DND-41 (cell line): ENCODE measurements at regions not wholly inside any gene's neighbourhood (a gene's known extent, or its start where the extent isn't known, plus 50 kb on each side); places are given as distances from the start of the nearest gene placed in this dataset.
"Not testable (repeated sequence)": the region's sequence is repeated elsewhere in the genome, so short reads cannot be mapped to it uniquely, and the experiment has no call there.

ENCODE experiments used
- ATAC-seq: fragments of 200-7000 bp; cut with Tn5 transposase; 3 replicates; pipeline ENCODE4 v1.9.1; 2021; ENCODE audit warnings: low read depth; ENCODE audit not compliant: insufficient read depth
- DNase-seq: peaks from one replicate; pipeline ENCODE4 v3.0.0-alpha.2; 2020
- H2AFZ ChIP-seq: 2 replicates; pipeline ENCODE4 v1.6.0; 2012; ENCODE audit warnings: low read depth, low read length
- H3K27ac ChIP-seq: 2 replicates; pipeline ENCODE4 v1.5.1; 2012; ENCODE audit warnings: low read length, inconsistent platforms
- H3K27me3 ChIP-seq: fragments of 200-600 bp; sonication (generic); 2 replicates; pipeline ENCODE4 v1.6.0; 2012; ENCODE audit warnings: low read length, mild to moderate bottlenecking, inconsistent platforms; ENCODE audit not compliant: insufficient read depth, poor library complexity
- H3K36me3 ChIP-seq: 2 replicates; pipeline ENCODE4 v1.5.1; 2012; ENCODE audit warnings: low read length, inconsistent platforms; ENCODE audit not compliant: insufficient read depth
- H3K4me1 ChIP-seq: 2 replicates; pipeline ENCODE4 v1.5.1; 2012; ENCODE audit warnings: mild to moderate bottlenecking, low read length; ENCODE audit not compliant: insufficient read depth
- H3K4me2 ChIP-seq: 2 replicates; pipeline ENCODE4 v1.6.0; 2012; ENCODE audit warnings: mild to moderate bottlenecking, moderate library complexity, low read length, inconsistent platforms; ENCODE audit not compliant: insufficient read depth
- H3K4me3 ChIP-seq, 2 experiments: fragments of 200-600 bp in 1 of 2; shearing (Covaris generic) in 1 of 2; 2 replicates each; pipeline ENCODE4 v1.5.1; 2012 to 2016; ENCODE audit warnings: inconsistent platforms in 2 of 2, low read length in 2 of 2, mild to moderate bottlenecking in 2 of 2, low read depth in 1 of 2, moderate library complexity in 1 of 2
- H3K79me2 ChIP-seq: 2 replicates; pipeline ENCODE4 v1.6.0; 2012; ENCODE audit warnings: low read length, inconsistent platforms; ENCODE audit not compliant: insufficient read depth
- H3K9ac ChIP-seq: 2 replicates; pipeline ENCODE4 v1.6.0; 2012; ENCODE audit warnings: low read depth, mild to moderate bottlenecking, inconsistent platforms, low read length, moderate library complexity
- H3K9me3 ChIP-seq: 2 replicates; pipeline ENCODE4 v1.5.1; 2012; ENCODE audit warnings: low read length, moderate library complexity, mild to moderate bottlenecking, inconsistent platforms; ENCODE audit not compliant: insufficient read depth, severe bottlenecking
- H4K20me1 ChIP-seq: 2 replicates; pipeline ENCODE4 v1.6.0; 2012; ENCODE audit warnings: low read length; ENCODE audit not compliant: insufficient read depth
- EZH2 ChIP-seq: IDR thresholded peaks from 3 replicates; pipeline ENCODE4 v1.6.1; 2012; ENCODE audit warnings: borderline replicate concordance, low read depth, mild to moderate bottlenecking, moderate library complexity, low read length, inconsistent platforms; ENCODE audit not compliant: severe bottlenecking
- TF ChIP-seq, protein P1 (sequence below): IDR thresholded peaks from 2 replicates; pipeline ENCODE4 v1.5.1; 2012; ENCODE audit warnings: borderline replicate concordance, low read length, moderate library complexity, mild to moderate bottlenecking; ENCODE audit not compliant: poor library complexity, severe bottlenecking; ENCODE audit errors: extremely low read depth

DNA sequence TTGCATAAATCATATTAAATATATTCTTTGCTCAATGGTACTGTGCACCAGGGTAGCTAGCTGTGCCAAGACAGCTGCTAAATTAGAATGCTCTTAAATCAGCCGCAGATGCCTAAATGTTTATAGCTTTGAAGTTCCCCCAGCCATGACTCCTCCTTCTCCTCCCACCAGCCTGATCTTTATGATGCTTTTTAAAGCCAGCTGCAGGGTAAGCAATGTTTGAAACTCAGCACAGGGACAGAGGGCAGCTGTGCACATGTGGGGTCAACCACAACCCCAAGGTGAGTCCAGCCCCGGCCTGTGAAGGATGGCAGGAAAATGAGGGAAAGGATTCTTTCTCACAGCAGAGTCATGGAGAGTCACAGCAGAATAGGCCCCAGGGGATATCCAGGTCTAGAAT is 635.7 kb downstream of the UQCRFS1 start:
- no peak for TF ChIP-seq EZH2
- Histone ChIP-seq H4K20me1 (no peaks in the 10 kb centered on the region), H2AFZ (no peak overlapping the region), H3K4me3 (no peak overlapping the region), H3K27me3 (no peaks in the 10 kb centered on the region), H3K9me3 (no peaks in the 10 kb centered on the region), H3K9ac (peak overlapping the region; percentile 19), H3K4me1 (peaks cover 33% of the 10 kb centered on the region), H3K36me3 (no peaks in the 10 kb centered on the region), H3K4me2 (peak overlapping the region; percentile 21; the same call in 1 of the 2 replicates), H3K79me2 (no peaks in the 10 kb centered on the region), H3K27ac (peak overlapping the region; percentile 71)
- DNase-seq (peak; percentile 37), ATAC-seq (peak; percentile 85)

DNA sequence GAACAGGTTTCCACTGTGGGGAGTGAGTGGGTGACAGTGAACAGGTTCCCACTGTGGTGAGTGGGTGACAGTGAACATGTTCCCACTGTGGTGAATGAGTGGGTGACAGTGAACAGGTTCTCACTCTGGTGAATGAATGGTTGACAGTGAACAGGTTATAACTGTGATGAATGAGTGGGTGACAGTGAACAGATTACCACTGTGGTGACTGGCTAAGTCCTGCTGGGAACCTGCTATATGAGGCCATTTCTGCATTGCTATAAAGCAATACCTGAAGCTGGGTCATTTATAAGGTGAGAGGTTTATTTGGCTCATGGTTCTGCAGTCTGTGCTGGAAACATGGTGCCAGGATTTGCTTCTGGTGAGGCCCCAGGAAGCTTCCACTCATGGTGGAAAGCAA is 637.1 kb downstream of the UQCRFS1 start:
- H3K36me3 ChIP-seq, result no peaks in the 10 kb centered on the region
- no peak overlapping the region for H3K4me3 ChIP-seq
- H3K4me2 ChIP-seq, result no peak overlapping the region
- no peaks in the 10 kb centered on the region for H3K27me3 ChIP-seq
- H3K27ac ChIP-seq, result peak overlapping the region; percentile 71
- ATAC-seq, result no peak
- no peaks in the 10 kb centered on the region for H3K79me2 ChIP-seq
- H3K4me1 ChIP-seq, result peaks cover 31% of the 10 kb centered on the region
- H3K9ac ChIP-seq, result no peak overlapping the region
- H3K9me3 ChIP-seq, result no peaks in the 10 kb centered on the region
- no peak for DNase-seq
- H2AFZ ChIP-seq, result no peak overlapping the region
- TF ChIP-seq, protein P1, sequence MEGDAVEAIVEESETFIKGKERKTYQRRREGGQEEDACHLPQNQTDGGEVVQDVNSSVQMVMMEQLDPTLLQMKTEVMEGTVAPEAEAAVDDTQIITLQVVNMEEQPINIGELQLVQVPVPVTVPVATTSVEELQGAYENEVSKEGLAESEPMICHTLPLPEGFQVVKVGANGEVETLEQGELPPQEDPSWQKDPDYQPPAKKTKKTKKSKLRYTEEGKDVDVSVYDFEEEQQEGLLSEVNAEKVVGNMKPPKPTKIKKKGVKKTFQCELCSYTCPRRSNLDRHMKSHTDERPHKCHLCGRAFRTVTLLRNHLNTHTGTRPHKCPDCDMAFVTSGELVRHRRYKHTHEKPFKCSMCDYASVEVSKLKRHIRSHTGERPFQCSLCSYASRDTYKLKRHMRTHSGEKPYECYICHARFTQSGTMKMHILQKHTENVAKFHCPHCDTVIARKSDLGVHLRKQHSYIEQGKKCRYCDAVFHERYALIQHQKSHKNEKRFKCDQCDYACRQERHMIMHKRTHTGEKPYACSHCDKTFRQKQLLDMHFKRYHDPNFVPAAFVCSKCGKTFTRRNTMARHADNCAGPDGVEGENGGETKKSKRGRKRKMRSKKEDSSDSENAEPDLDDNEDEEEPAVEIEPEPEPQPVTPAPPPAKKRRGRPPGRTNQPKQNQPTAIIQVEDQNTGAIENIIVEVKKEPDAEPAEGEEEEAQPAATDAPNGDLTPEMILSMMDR, result no peak
- no peak for TF ChIP-seq EZH2
- H4K20me1 ChIP-seq, result no peaks in the 10 kb centered on the region

DNA sequence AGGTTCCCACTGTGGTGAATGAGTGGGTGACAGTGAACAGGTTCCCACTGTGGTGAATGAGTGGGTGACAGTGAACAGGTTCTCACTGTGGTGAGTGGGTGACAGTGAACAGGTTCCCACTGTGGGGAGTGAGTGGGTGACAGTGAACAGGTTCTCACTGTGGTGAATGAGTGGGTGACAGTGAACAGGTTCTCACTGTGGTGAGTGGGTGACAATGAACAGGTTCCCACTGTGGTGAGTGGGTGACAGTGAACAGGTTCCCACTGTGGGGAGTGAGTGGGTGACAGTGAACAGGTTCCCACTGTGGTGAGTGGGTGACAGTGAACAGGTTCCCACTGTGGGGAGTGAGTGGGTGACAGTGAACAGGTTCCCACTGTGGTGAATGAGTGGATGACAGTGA is 637.6 kb downstream of the UQCRFS1 start:
- Histone ChIP-seq H3K4me1 (peaks cover 31% of the 10 kb centered on the region), H3K27ac (peak overlapping the region; percentile 71; the same call in 1 of the 2 replicates)
- not testable (repeated sequence) for ATAC-seq, H3K9me3 ChIP-seq, H2AFZ ChIP-seq, H3K79me2 ChIP-seq, H3K36me3 ChIP-seq, H3K4me2 ChIP-seq, DNase-seq, H3K27me3 ChIP-seq, H3K9ac ChIP-seq, H3K4me3 ChIP-seq, H4K20me1 ChIP-seq

DNA sequence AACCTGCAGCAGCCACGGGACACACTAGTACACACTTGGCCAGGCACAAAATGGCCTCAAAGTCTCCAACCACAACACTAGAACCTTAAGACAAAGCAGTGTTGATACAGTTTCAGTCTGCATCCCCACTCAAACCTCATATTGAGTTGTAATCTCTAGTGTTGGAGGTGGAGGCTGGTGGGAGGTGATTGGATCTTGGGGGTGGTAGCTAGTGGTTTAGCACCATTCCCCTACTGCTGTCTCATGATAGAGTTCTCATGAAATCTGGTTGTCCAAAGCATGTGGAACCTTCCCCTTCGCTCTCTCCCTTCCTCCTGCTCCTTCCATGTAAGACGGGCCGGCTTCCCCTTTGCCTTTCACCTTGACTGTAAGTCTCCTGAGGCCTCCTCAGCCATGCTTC is 638.7 kb downstream of the UQCRFS1 start:
- Histone ChIP-seq H3K36me3 (no peaks in the 10 kb centered on the region), H2AFZ (no peak overlapping the region), H3K9me3 (no peaks in the 10 kb centered on the region), H3K27me3 (no peaks in the 10 kb centered on the region), H3K4me1 (peaks cover 31% of the 10 kb centered on the region), H3K27ac (no peak overlapping the region), H4K20me1 (no peaks in the 10 kb centered on the region), H3K4me3 (no peak overlapping the region), H3K9ac (no peak overlapping the region), H3K79me2 (no peaks in the 10 kb centered on the region), H3K4me2 (no peak overlapping the region)
- DNase-seq, result no peak
- ATAC-seq, result no peak
- TF ChIP-seq EZH2, result no peak
- TF ChIP-seq, protein P1, result no peak
